CD4-positive, alpha-beta T cell (primary cell): ENCODE measurements at regions not wholly inside any gene's neighbourhood (a gene's known extent, or its start where the extent isn't known, plus 50 kb on each side); places are given as distances from the start of the nearest gene placed in this dataset.

Experiments used
- ATAC-seq: fragments of 200-7000 bp; cut with Tn5 transposase; one replicate; pipeline ENCODE4 v1.10.0; 2022; ENCODE audit warnings: mild to moderate bottlenecking; ENCODE audit not compliant: poor library complexity
- CTCF ChIA-PET: fragments of 350-600 bp; sonication (Branson Sonifier 250); formaldehyde crosslinking; loops from one replicate; lab custom pipeline; 2021; ENCODE audit warnings: antibody characterized with exemption, inconsistent platforms; lab: Charles Lee
- POLR2A ChIA-PET: fragments of 350-600 bp; sonication (Branson Sonifier 250); formaldehyde crosslinking; loops from one replicate; lab custom pipeline; 2021; ENCODE audit warnings: antibody characterized with exemption, inconsistent platforms; lab: Charles Lee
- DNase-seq, 14 experiments: peaks; one replicate each; pipeline ENCODE4 v3.0.0-alpha.2; 2013 to 2020; ENCODE audit warnings: mixed read lengths in 2 of 14
- H3K27ac ChIP-seq, 2 donors: one replicate each; pipeline versions ENCODE4 v1.5.1 to v1.7.0; 2013; ENCODE audit warnings: low read length in 2 of 2, low read depth in 1 of 2, mild to moderate bottlenecking in 1 of 2
- H3K27me3 ChIP-seq, 2 experiments: 1 replicate in 1 of 2; 2 replicates in 1 of 2; pipeline versions ENCODE4 v1.6.1 to v1.7.0; 2013; ENCODE audit warnings: low read length in 2 of 2, control low read depth in 1 of 2, mild to moderate bottlenecking in 1 of 2, moderate library complexity in 1 of 2; ENCODE audit not compliant: insufficient read depth in 2 of 2, control insufficient read depth in 1 of 2
- H3K36me3 ChIP-seq: one replicate; pipeline ENCODE4 v1.6.1; 2013; ENCODE audit warnings: low read length, control low read depth; ENCODE audit not compliant: insufficient read depth
- H3K4me1 ChIP-seq: one replicate; pipeline ENCODE4 v1.6.1; 2013; ENCODE audit warnings: low read length, control low read depth; ENCODE audit not compliant: insufficient read depth
- H3K4me3 ChIP-seq: one replicate; pipeline ENCODE4 v1.5.1; 2013; ENCODE audit warnings: mild to moderate bottlenecking, low read length, moderate library complexity
- H3K9me3 ChIP-seq, 2 experiments: 1 replicate in 1 of 2; 2 replicates in 1 of 2; pipeline versions ENCODE4 v1.6.1 to v1.7.0; 2013; ENCODE audit warnings: low read length in 2 of 2, mild to moderate bottlenecking in 2 of 2, control low read depth in 1 of 2, moderate library complexity in 1 of 2; ENCODE audit not compliant: control insufficient read depth in 1 of 2, insufficient read depth in 1 of 2
- H3K27ac Mint-ChIP-seq: one replicate; pipeline ENCODE4 v1.8.0; 2020; ENCODE audit warnings: mixed read lengths
- H3K27me3 Mint-ChIP-seq: one replicate; pipeline ENCODE4 v1.8.0; 2021; ENCODE audit warnings: mixed read lengths
- H3K36me3 Mint-ChIP-seq: one replicate; pipeline ENCODE4 v1.8.0; 2021; ENCODE audit warnings: low read depth, mixed read lengths
- H3K4me1 Mint-ChIP-seq: one replicate; pipeline ENCODE4 v1.8.0; 2021; ENCODE audit warnings: low read depth, mixed read lengths
- H3K4me3 Mint-ChIP-seq: one replicate; pipeline ENCODE4 v1.8.0; 2020; ENCODE audit warnings: mild to moderate bottlenecking, mixed read lengths
- H3K9me3 Mint-ChIP-seq: one replicate; pipeline ENCODE4 v1.8.0; 2020; ENCODE audit warnings: mixed read lengths
- CTCF ChIP-seq: fragments of 200-600 bp; IDR thresholded peaks from one replicate; pipeline ENCODE4 v1.8.0; 2022; ENCODE audit warnings: antibody characterized with exemption, mild to moderate bottlenecking
- intact Hi-C, 2 experiments: fragments of 100-400 bp; cut with DNase I in 1 of 2; cut with micrococcal nuclease in 1 of 2; formaldehyde crosslinking; loops; one replicate each; pipeline versions ENCODE4 v1.15.1 to v1.9.0; 2023 to 2025; cut with DNase I, micrococcal nuclease

GRCh38 chr7:50952544-50952943 is 169.8 kb upstream of the GRB10 start:
- peaks cover 0 to 5% of the 10 kb centered on the region in 2 experiments for H3K27me3 ChIP-seq
- no peak for TF ChIP-seq CTCF
- no peak overlapping the region for H3K27ac ChIP-seq
- Mint-ChIP-seq H3K36me3 (no peaks in the 10 kb centered on the region), H3K27me3 (peaks cover 10% of the 10 kb centered on the region), H3K4me1 (no peaks in the 10 kb centered on the region), H3K9me3 (peaks cover 6% of the 10 kb centered on the region), H3K4me3 (no peak overlapping the region), H3K27ac (no peak overlapping the region)
- no peaks in the 10 kb centered on the region for H3K36me3 ChIP-seq
- no peak for ATAC-seq
- CTCF ChIA-PET = no interaction called here
- H3K4me3 ChIP-seq = no peak overlapping the region
- DNase-seq = no peak
- POLR2A ChIA-PET = no interaction called here
- peaks cover 0 to 8% of the 10 kb centered on the region in 2 experiments for H3K9me3 ChIP-seq
- intact Hi-C loops = no loop called here
- H3K4me1 ChIP-seq = no peaks in the 10 kb centered on the region

GRCh38 chr7:50952120-50952519 is 169.4 kb upstream of the GRB10 start:
- Mint-ChIP-seq H3K9me3 (peaks cover 6% of the 10 kb centered on the region), H3K27me3 (peaks cover 11% of the 10 kb centered on the region), H3K36me3 (no peaks in the 10 kb centered on the region), H3K4me1 (no peaks in the 10 kb centered on the region), H3K27ac (no peak overlapping the region), H3K4me3 (no peak overlapping the region)
- Histone ChIP-seq H3K27ac (no peak overlapping the region), H3K36me3 (no peaks in the 10 kb centered on the region), H3K4me3 (no peak overlapping the region), H3K27me3 (peaks cover 0 to 6% of the 10 kb centered on the region in 2 experiments), H3K9me3 (peaks cover 0 to 9% of the 10 kb centered on the region in 2 experiments), H3K4me1 (no peaks in the 10 kb centered on the region)
- POLR2A ChIA-PET = no interaction called here
- no peak for TF ChIP-seq CTCF
- CTCF ChIA-PET = no interaction called here
- intact Hi-C loops = no loop called here
- DNase-seq (no peak), ATAC-seq (no peak)

GRCh38 chr7:50943482-50943881 is 160.8 kb upstream of the GRB10 start:
- no peak for TF ChIP-seq CTCF
- peaks cover 23% of the 10 kb centered on the region for H3K27me3 Mint-ChIP-seq
- no peaks in the 10 kb centered on the region for H3K4me1 Mint-ChIP-seq
- no peak overlapping the region for H3K27ac Mint-ChIP-seq
- H3K4me3 ChIP-seq = no peak overlapping the region
- peaks cover 0 to 11% of the 10 kb centered on the region in 2 experiments for H3K9me3 ChIP-seq
- ChIA-PET CTCF (no interaction called here), POLR2A (no interaction called here)
- ATAC-seq = no peak
- no peak overlapping the region for H3K27ac ChIP-seq
- no peak overlapping the region for H3K4me3 Mint-ChIP-seq
- DNase-seq = no peak
- peaks cover 0 to 6% of the 10 kb centered on the region in 2 experiments for H3K27me3 ChIP-seq
- H3K36me3 ChIP-seq = no peaks in the 10 kb centered on the region
- H3K36me3 Mint-ChIP-seq = no peaks in the 10 kb centered on the region
- no peaks in the 10 kb centered on the region for H3K4me1 ChIP-seq
- intact Hi-C loops = no loop called here
- H3K9me3 Mint-ChIP-seq = peaks cover 3% of the 10 kb centered on the region
